Endothelial cell of umbilical vein (primary cell): ENCODE measurements at regions not wholly inside any gene's neighbourhood (a gene's known extent, or its start where the extent isn't known, plus 50 kb on each side); places are given as distances from the start of the nearest gene placed in this dataset.

ENCODE experiments used
- BruUV-seq: library from RNA; stranded (reverse); fragments of 400-500 nt; replicated peaks from 2 replicates; lab custom pipeline; 2021; lab: Mats Ljungman, UMichigan
- CTCF ChIA-PET: fragments of 300-600, 350-600 bp; sonication (Branson Sonifier 250); formaldehyde crosslinking; loops from one replicate; lab custom pipeline; 2021; ENCODE audit warnings: antibody characterized with exemption, inconsistent platforms; lab: Charles Lee
- POLR2A ChIA-PET: fragments of 300-600, 350-600 bp; sonication (Branson Sonifier 250); formaldehyde crosslinking; loops from one replicate; lab custom pipeline; 2021; ENCODE audit warnings: antibody characterized with exemption, inconsistent platforms; lab: Charles Lee
- DNase-seq: peaks from one replicate; pipeline ENCODE4 v3.0.0-alpha.2; 2011; ENCODE audit warnings: low read depth, low spot score
- FAIRE-seq: peaks from 2 replicates; lab custom pipeline; 2011; peaks lifted over from hg19 to GRCh38; lab: Jason Lieb, UNC
- H2AFZ ChIP-seq: 2 replicates; pipeline ENCODE4 v1.6.0; 2012; ENCODE audit warnings: low read depth, low read length, control low read depth, inconsistent platforms
- H3K27ac ChIP-seq: 2 replicates; pipeline ENCODE4 v1.5.1; 2011; ENCODE audit warnings: low read depth, mild to moderate bottlenecking, control low read depth, low read length, moderate library complexity; ENCODE audit not compliant: insufficient read depth
- H3K27me3 ChIP-seq, 2 experiments: 2 replicates each; pipeline versions ENCODE4 v1.6.0 to v1.6.1; 2011; ENCODE audit warnings: low read length in 2 of 2, mixed read lengths in 1 of 2; ENCODE audit not compliant: control insufficient read depth in 2 of 2, insufficient read depth in 2 of 2
- H3K36me3 ChIP-seq, 2 experiments: 2 replicates in 1 of 2; 3 replicates in 1 of 2; pipeline ENCODE4 v1.5.1; 2011; ENCODE audit warnings: low read length in 2 of 2, mild to moderate bottlenecking in 1 of 2, moderate library complexity in 1 of 2; ENCODE audit not compliant: control insufficient read depth in 2 of 2, insufficient read depth in 2 of 2; ENCODE audit errors: extremely low read depth in 1 of 2
- H3K4me1 ChIP-seq: 3 replicates; pipeline ENCODE4 v1.5.1; 2011; ENCODE audit warnings: mild to moderate bottlenecking, low read length; ENCODE audit not compliant: control insufficient read depth, insufficient read depth; ENCODE audit errors: extremely low read depth
- H3K4me2 ChIP-seq: 2 replicates; pipeline ENCODE4 v1.6.1; 2011; ENCODE audit warnings: low read length, control low read depth, mixed read lengths; ENCODE audit not compliant: insufficient read depth
- H3K4me3 ChIP-seq, 3 experiments: fragments of 200-600 bp in 1 of 3; sonication (generic), shearing (Covaris generic) in 1 of 3; replicated peaks in 1 of 3; 2 replicates each; pipeline ENCODE4 v1.5.1; 2011 to 2016; ENCODE audit warnings: control low read depth in 3 of 3, low read length in 3 of 3, mild to moderate bottlenecking in 2 of 3, inconsistent platforms in 1 of 3, low read depth in 1 of 3, moderate library complexity in 1 of 3; ENCODE audit not compliant: insufficient read depth in 1 of 3
- H3K79me2 ChIP-seq: 2 replicates; pipeline ENCODE4 v1.6.0; 2012; ENCODE audit warnings: low read length, inconsistent platforms; ENCODE audit not compliant: control insufficient read depth, insufficient read depth
- H3K9ac ChIP-seq: replicated peaks from 2 replicates; pipeline ENCODE3; 2011; ENCODE audit warnings: low read length, control low read depth; ENCODE audit not compliant: insufficient read depth; ENCODE audit errors: extremely low read depth
- H3K9me1 ChIP-seq: replicated peaks from 3 replicates; pipeline ENCODE4 v1.6.0; 2011; ENCODE audit warnings: mild to moderate bottlenecking, low read length; ENCODE audit not compliant: control insufficient read depth, insufficient read depth; ENCODE audit errors: extremely low read depth
- H3K9me3 ChIP-seq: replicated peaks from 2 replicates; pipeline ENCODE4 v1.5.1; 2012; ENCODE audit warnings: low read length, inconsistent platforms; ENCODE audit not compliant: control insufficient read depth, insufficient read depth
- H4K20me1 ChIP-seq: replicated peaks from 2 replicates; pipeline ENCODE3; 2011; ENCODE audit warnings: mild to moderate bottlenecking, low read length; ENCODE audit not compliant: control insufficient read depth, insufficient read depth; ENCODE audit errors: extremely low read depth
- CTCF ChIP-seq, 2 donors: IDR thresholded peaks; 1 replicate in 1 of 2; 2 replicates in 1 of 2; pipeline ENCODE4 v1.5.1; 2011; ENCODE audit warnings: low read length in 2 of 2, mild to moderate bottlenecking in 2 of 2, moderate library complexity in 2 of 2, control low read depth in 1 of 2, inconsistent platforms in 1 of 2, low read depth in 1 of 2; ENCODE audit not compliant: insufficient read depth in 1 of 2; ENCODE audit errors: extremely low read depth in 1 of 2
- EZH2 ChIP-seq: IDR thresholded peaks from 2 replicates; pipeline ENCODE4 v1.6.1; 2012; ENCODE audit warnings: borderline replicate concordance, low read depth, mild to moderate bottlenecking, moderate library complexity, low read length, inconsistent platforms; ENCODE audit not compliant: severe bottlenecking
- FOS ChIP-seq: IDR thresholded peaks from 2 replicates; pipeline ENCODE4 v1.6.1; 2011; ENCODE audit warnings: mild to moderate bottlenecking, low read length, moderate library complexity, borderline replicate concordance; ENCODE audit not compliant: insufficient read depth
- MYC ChIP-seq: IDR thresholded peaks from one replicate; pipeline ENCODE4 v1.6.1; 2011; ENCODE audit warnings: mild to moderate bottlenecking, low read depth, low read length
- POLR2A ChIP-seq: IDR thresholded peaks from 2 replicates; pipeline ENCODE4 v1.6.1; 2012; ENCODE audit warnings: low read depth, mild to moderate bottlenecking, control low read depth, low read length
- POLR2AphosphoS5 ChIP-seq: IDR thresholded peaks from 2 replicates; pipeline ENCODE4 v1.6.1; 2012; ENCODE audit warnings: low read depth, mild to moderate bottlenecking, control low read depth, low read length, moderate library complexity; ENCODE audit not compliant: insufficient read depth
- dilution Hi-C: fragments of 300-500 bp; cut with MboI; formaldehyde crosslinking; loops from one replicate; pipeline ENCODE4 v1.15.0; 2019; ENCODE audit warnings: low sequenced_read_pairs; ENCODE audit not compliant: extremely low pct_ligation_motif_present
- intact Hi-C: fragments of 100-400 bp; cut with micrococcal nuclease; formaldehyde crosslinking; loops from one replicate; pipeline ENCODE4 v1.10.0; 2022

DNA sequence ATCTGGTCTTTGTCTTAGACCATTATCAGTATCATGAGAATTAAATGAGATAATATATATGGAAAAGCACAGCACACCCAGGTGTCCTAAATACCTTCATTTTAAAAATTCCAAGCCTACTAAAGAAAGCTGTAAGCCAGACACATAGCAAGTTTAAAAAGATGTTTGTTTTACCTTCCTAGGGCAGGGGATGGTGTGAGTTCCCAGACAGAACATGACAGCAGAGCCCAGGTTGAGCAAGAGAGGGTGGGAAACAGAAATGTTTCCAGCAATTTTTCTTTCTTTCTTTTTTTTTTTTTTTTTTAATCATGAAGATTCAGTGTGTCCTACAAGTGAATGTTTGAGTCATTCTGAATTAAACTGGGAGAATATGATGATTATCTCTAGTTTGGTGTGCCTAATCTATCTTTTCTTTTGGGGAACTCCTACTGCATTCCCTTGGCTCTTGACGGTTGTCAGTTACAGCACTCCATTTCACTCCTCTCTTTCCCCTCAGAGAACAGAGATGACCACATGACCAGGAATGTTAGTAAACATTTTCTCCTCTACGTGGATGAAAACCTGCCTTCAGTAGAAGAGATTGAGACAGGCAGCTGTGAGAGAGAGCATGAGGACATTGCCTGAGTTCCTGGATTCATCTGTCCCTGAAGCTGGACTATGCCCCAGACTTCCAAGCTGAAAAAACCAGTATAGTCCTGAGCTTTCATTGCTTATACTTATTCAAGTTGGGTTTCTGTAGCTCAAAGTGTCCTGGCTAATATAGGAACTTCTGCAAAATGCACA lies 54.5 kb upstream of the ARL14 start:
- H3K9me3 ChIP-seq: no peaks in the 10 kb centered on the region
- H3K4me2 ChIP-seq: no peak overlapping the region
- no peak for FAIRE-seq
- no TSS peak for BruUV-seq
- no peaks in the 10 kb centered on the region for H3K79me2 ChIP-seq
- H4K20me1 ChIP-seq: no peaks in the 10 kb centered on the region
- intact Hi-C loops: no loop called here
- ChIA-PET POLR2A (no interaction called here), CTCF (interaction anchor here (0.6 to 0.7 kb wide), 3 partner anchors 45 to 295 kb away, joined by 3 to 5 read pairs (median 5); no protein-coding TSS in a partner anchor)
- dilution Hi-C loops: no loop called here
- TF ChIP-seq FOS (no peak), POLR2A (no peak), MYC (no peak), EZH2 (no peak)
- DNase-seq: no peak
- H3K9me1 ChIP-seq: no peaks in the 10 kb centered on the region
- H3K27me3 ChIP-seq: peaks cover 3 to 10% of the 10 kb centered on the region in 2 experiments
- no peak overlapping the region for H3K4me3 ChIP-seq
- H3K9ac ChIP-seq: no peak overlapping the region
- no peak overlapping the region for H2AFZ ChIP-seq
- no peaks in the 10 kb centered on the region for H3K4me1 ChIP-seq
- no peaks in the 10 kb centered on the region for H3K36me3 ChIP-seq
- H3K27ac ChIP-seq: no peak overlapping the region

GRCh38 chr3:160618878-160619277 lies 53.5 kb upstream of the KPNA4 start:
- no peak overlapping the region for H3K4me3 ChIP-seq
- H3K27me3 ChIP-seq: peaks cover 3 to 10% of the 10 kb centered on the region in 2 experiments
- H3K36me3 ChIP-seq: no peaks in the 10 kb centered on the region
- dilution Hi-C loops (no loop called here), intact Hi-C loops (no loop called here)
- no peaks in the 10 kb centered on the region for H4K20me1 ChIP-seq
- no peak overlapping the region for H3K27ac ChIP-seq
- FAIRE-seq: peak; percentile 48
- ChIA-PET POLR2A (no interaction called here), CTCF (no interaction called here)
- no peak overlapping the region for H3K4me2 ChIP-seq
- DNase-seq: no peak
- BruUV-seq: no TSS peak
- H3K79me2 ChIP-seq: no peaks in the 10 kb centered on the region
- no peak overlapping the region for H2AFZ ChIP-seq
- no peaks in the 10 kb centered on the region for H3K9me3 ChIP-seq
- no peaks in the 10 kb centered on the region for H3K9me1 ChIP-seq
- no peak overlapping the region for H3K9ac ChIP-seq
- no peak for TF ChIP-seq CTCF (IDR thresholded peaks at IDR 0.05; ENCODE audit: extremely low read depth in 1 of 2, insufficient read depth in 1 of 2, low read depth in 1 of 2, low read length in 2 of 2)
- TF ChIP-seq POLR2AphosphoS5: no peak
- no peaks in the 10 kb centered on the region for H3K4me1 ChIP-seq
